Muscle layer of duodenum (tissue), 2 donors: ENCODE measurements at regions not wholly inside any gene's neighbourhood (a gene's known extent, or its start where the extent isn't known, plus 50 kb on each side); places are given as distances from the start of the nearest gene placed in this dataset.
"Not testable (repeated sequence)": the region's sequence is repeated elsewhere in the genome, so short reads cannot be mapped to it uniquely, and the experiment has no call there.

Experiments
- H3K27ac ChIP-seq: one replicate; pipeline ENCODE4 v1.7.0; 2013; ENCODE audit warnings: mild to moderate bottlenecking, low read length
- H3K27me3 ChIP-seq: one replicate; pipeline ENCODE4 v1.7.0; 2013; ENCODE audit warnings: low read depth, mild to moderate bottlenecking, control low read depth, low read length
- H3K36me3 ChIP-seq, 2 donors: one replicate each; pipeline ENCODE4 v1.7.0; 2013; ENCODE audit warnings: low read length in 2 of 2, control low read depth in 1 of 2, mild to moderate bottlenecking in 1 of 2; ENCODE audit not compliant: insufficient read depth in 2 of 2, control insufficient read depth in 1 of 2
- H3K4me1 ChIP-seq, 2 donors: one replicate each; pipeline ENCODE4 v1.7.0; 2013; ENCODE audit warnings: low read length in 2 of 2, mild to moderate bottlenecking in 2 of 2, control low read depth in 1 of 2, moderate library complexity in 1 of 2; ENCODE audit not compliant: insufficient read depth in 2 of 2, control insufficient read depth in 1 of 2
- H3K4me3 ChIP-seq, 2 donors: one replicate each; pipeline ENCODE4 v1.7.0; 2013; ENCODE audit warnings: low read length in 2 of 2, low read depth in 1 of 2, mild to moderate bottlenecking in 1 of 2
- H3K9me3 ChIP-seq, 2 donors: one replicate each; pipeline ENCODE4 v1.7.0; 2013; ENCODE audit warnings: low read length in 2 of 2, control low read depth in 1 of 2, mild to moderate bottlenecking in 1 of 2; ENCODE audit not compliant: control insufficient read depth in 1 of 2
- donor health status: healthy.

GRCh38 chr11:95426823-95427462 lies 195.9 kb upstream of the SESN3 start:
- Histone ChIP-seq H3K9me3 (no peaks in the 10 kb centered on the region), H3K36me3 (no peaks in the 10 kb centered on the region), H3K4me1 (no peaks in the 10 kb centered on the region), H3K27ac (no peak overlapping the region), H3K4me3 (no peak overlapping the region), H3K27me3 (no peaks in the 10 kb centered on the region)

GRCh38 chr11:95419915-95420314 lies 188.9 kb upstream of the SESN3 start:
- Histone ChIP-seq H3K27ac (no peak overlapping the region), H3K4me3 (no peak overlapping the region), H3K36me3 (no peaks in the 10 kb centered on the region)

GRCh38 chr11:95418916-95419315 lies 187.9 kb upstream of the SESN3 start:
- Histone ChIP-seq H3K36me3 (no peaks in the 10 kb centered on the region), H3K9me3 (no peaks in the 10 kb centered on the region), H3K4me1 (peaks cover 0 to 9% of the 10 kb centered on the region in 2 donors), H3K4me3 (no peak overlapping the region), H3K27me3 (no peaks in the 10 kb centered on the region), H3K27ac (no peak overlapping the region)

More at GRCh38 chr11:95419915-95420314, 188.9 kb upstream of the SESN3 start:
- no peaks in the 10 kb centered on the region for H3K27me3 ChIP-seq
- peaks cover 0 to 9% of the 10 kb centered on the region in 2 donors for H3K4me1 ChIP-seq
- no peaks in the 10 kb centered on the region for H3K9me3 ChIP-seq

- Histone ChIP-seq H3K27ac (no peak overlapping the region), H3K4me1 (peaks cover 0 to 9% of the 10 kb centered on the region in 2 donors), H3K9me3 (no peaks in the 10 kb centered on the region), H3K4me3 (no peak overlapping the region), H3K27me3 (no peaks in the 10 kb centered on the region), H3K36me3 (no peaks in the 10 kb centered on the region)
Measured at GRCh38 chr11:95417832-95418231, 186.8 kb upstream of the SESN3 start.

GRCh38 chr11:95415837-95416304 lies 184.9 kb upstream of the SESN3 start:
- no peaks in the 10 kb centered on the region for H3K9me3 ChIP-seq
- H3K4me1 ChIP-seq, result peaks cover 0 to 9% of the 10 kb centered on the region in 2 donors
- H3K27me3 ChIP-seq, result no peaks in the 10 kb centered on the region
- no peak overlapping the region for H3K27ac ChIP-seq
- no peak overlapping the region for H3K4me3 ChIP-seq
- no peaks in the 10 kb centered on the region for H3K36me3 ChIP-seq

- H3K4me1 ChIP-seq, result peaks cover 0 to 9% of the 10 kb centered on the region in 2 donors
- H3K27ac ChIP-seq, result no peak overlapping the region
- H3K27me3 ChIP-seq, result no peaks in the 10 kb centered on the region
- no peak overlapping the region for H3K4me3 ChIP-seq
- H3K9me3 ChIP-seq, result no peaks in the 10 kb centered on the region
- no peaks in the 10 kb centered on the region for H3K36me3 ChIP-seq
Measured at GRCh38 chr11:95414217-95414616, 183.2 kb upstream of the SESN3 start.

GRCh38 chr11:95413761-95414160 lies 182.8 kb upstream of the SESN3 start:
- Histone ChIP-seq H3K36me3 (no peaks in the 10 kb centered on the region), H3K4me3 (no peak overlapping the region)

GRCh38 chr11:95413021-95413420 lies 182.0 kb upstream of the SESN3 start:
- no peaks in the 10 kb centered on the region for H3K9me3 ChIP-seq
- H3K36me3 ChIP-seq, result no peaks in the 10 kb centered on the region
- H3K27ac ChIP-seq, result no peak overlapping the region
- no peaks in the 10 kb centered on the region for H3K27me3 ChIP-seq
- no peak overlapping the region for H3K4me3 ChIP-seq
- H3K4me1 ChIP-seq, result peaks cover 0 to 9% of the 10 kb centered on the region in 2 donors

More at GRCh38 chr11:95413761-95414160, 182.8 kb upstream of the SESN3 start:
- no peaks in the 10 kb centered on the region for H3K9me3 ChIP-seq
- H3K27me3 ChIP-seq, result no peaks in the 10 kb centered on the region
- H3K4me1 ChIP-seq, result peaks cover 0 to 9% of the 10 kb centered on the region in 2 donors
- H3K27ac ChIP-seq, result no peak overlapping the region

- peaks cover 0 to 9% of the 10 kb centered on the region in 2 donors for H3K4me1 ChIP-seq
- H3K27ac ChIP-seq, result no peak overlapping the region
- no peaks in the 10 kb centered on the region for H3K9me3 ChIP-seq
- H3K4me3 ChIP-seq, result no peak overlapping the region
- H3K36me3 ChIP-seq, result no peaks in the 10 kb centered on the region
- H3K27me3 ChIP-seq, result no peaks in the 10 kb centered on the region
Measured at GRCh38 chr11:95412074-95412473, 181.1 kb upstream of the SESN3 start.

GRCh38 chr11:95410707-95411106 lies 179.7 kb upstream of the SESN3 start:
- not testable (repeated sequence) for H3K27ac ChIP-seq

GRCh38 chr11:95406271-95406670 lies 175.3 kb upstream of the SESN3 start:
- no peaks in the 10 kb centered on the region for H3K36me3 ChIP-seq
- no peaks in the 10 kb centered on the region for H3K27me3 ChIP-seq
- no peak overlapping the region for H3K27ac ChIP-seq
- no peaks in the 10 kb centered on the region for H3K4me1 ChIP-seq
- H3K9me3 ChIP-seq, result no peaks in the 10 kb centered on the region
- no peak overlapping the region for H3K4me3 ChIP-seq

More at GRCh38 chr11:95410707-95411106, 179.7 kb upstream of the SESN3 start:
- H3K4me3 ChIP-seq, H3K9me3 ChIP-seq, H3K27me3 ChIP-seq, H3K36me3 ChIP-seq, H3K4me1 ChIP-seq: not testable (repeated sequence)

- Histone ChIP-seq H3K36me3 (no peaks in the 10 kb centered on the region), H3K4me3 (no peak overlapping the region), H3K27ac (no peak overlapping the region), H3K9me3 (no peaks in the 10 kb centered on the region), H3K4me1 (no peaks in the 10 kb centered on the region), H3K27me3 (no peaks in the 10 kb centered on the region)
Measured at GRCh38 chr11:95404370-95404769, 173.4 kb upstream of the SESN3 start.
